ENCODE measurements at regions not wholly inside any gene's neighbourhood (a gene's known extent, or its start where the extent isn't known, plus 50 kb on each side); places are given as distances from the start of the nearest gene placed in this dataset.

- Mint-ChIP-seq H3K27me3 (ENCODE audit: unreplicated experiment) (peaks cover 4% of the 10 kb centered on the region), H3K4me1 (ENCODE audit: low read depth, unreplicated experiment) (peaks cover 8% of the 10 kb centered on the region), H3K36me3 (ENCODE audit: unreplicated experiment) (peaks cover 14% of the 10 kb centered on the region), H3K9me3 (ENCODE audit: unreplicated experiment) (peaks cover 8% of the 10 kb centered on the region), H3K27ac (ENCODE audit: unreplicated experiment) (no peak overlapping the region), H3K4me3 (ENCODE audit: unreplicated experiment) (no peak overlapping the region)
- TF ChIP-seq, protein P1, sequence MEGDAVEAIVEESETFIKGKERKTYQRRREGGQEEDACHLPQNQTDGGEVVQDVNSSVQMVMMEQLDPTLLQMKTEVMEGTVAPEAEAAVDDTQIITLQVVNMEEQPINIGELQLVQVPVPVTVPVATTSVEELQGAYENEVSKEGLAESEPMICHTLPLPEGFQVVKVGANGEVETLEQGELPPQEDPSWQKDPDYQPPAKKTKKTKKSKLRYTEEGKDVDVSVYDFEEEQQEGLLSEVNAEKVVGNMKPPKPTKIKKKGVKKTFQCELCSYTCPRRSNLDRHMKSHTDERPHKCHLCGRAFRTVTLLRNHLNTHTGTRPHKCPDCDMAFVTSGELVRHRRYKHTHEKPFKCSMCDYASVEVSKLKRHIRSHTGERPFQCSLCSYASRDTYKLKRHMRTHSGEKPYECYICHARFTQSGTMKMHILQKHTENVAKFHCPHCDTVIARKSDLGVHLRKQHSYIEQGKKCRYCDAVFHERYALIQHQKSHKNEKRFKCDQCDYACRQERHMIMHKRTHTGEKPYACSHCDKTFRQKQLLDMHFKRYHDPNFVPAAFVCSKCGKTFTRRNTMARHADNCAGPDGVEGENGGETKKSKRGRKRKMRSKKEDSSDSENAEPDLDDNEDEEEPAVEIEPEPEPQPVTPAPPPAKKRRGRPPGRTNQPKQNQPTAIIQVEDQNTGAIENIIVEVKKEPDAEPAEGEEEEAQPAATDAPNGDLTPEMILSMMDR (IDR thresholded peaks at IDR 0.05; ENCODE audit: partially characterized antibody, unreplicated experiment) = no peak
- DNase-seq = no peak
These were observed 565.3 kb upstream of the ZNF608 start for GRCh38 chr5:125311743-125312142.

- H3K27me3 Mint-ChIP-seq (ENCODE audit: unreplicated experiment) = peaks cover 4% of the 10 kb centered on the region
- peaks cover 9% of the 10 kb centered on the region for H3K36me3 Mint-ChIP-seq (ENCODE audit: unreplicated experiment)
- TF ChIP-seq, protein P1 (IDR thresholded peaks at IDR 0.05; ENCODE audit: partially characterized antibody, unreplicated experiment) = no peak
- peaks cover 5% of the 10 kb centered on the region for H3K9me3 Mint-ChIP-seq (ENCODE audit: unreplicated experiment)
- H3K27ac Mint-ChIP-seq (ENCODE audit: unreplicated experiment) = no peak overlapping the region
- H3K4me1 Mint-ChIP-seq (ENCODE audit: low read depth, unreplicated experiment) = peaks cover 19% of the 10 kb centered on the region
- H3K4me3 Mint-ChIP-seq (ENCODE audit: unreplicated experiment) = no peak overlapping the region
- DNase-seq = no peak
These were observed 567.1 kb upstream of the ZNF608 start for GRCh38 chr5:125313555-125313954.

DNA sequence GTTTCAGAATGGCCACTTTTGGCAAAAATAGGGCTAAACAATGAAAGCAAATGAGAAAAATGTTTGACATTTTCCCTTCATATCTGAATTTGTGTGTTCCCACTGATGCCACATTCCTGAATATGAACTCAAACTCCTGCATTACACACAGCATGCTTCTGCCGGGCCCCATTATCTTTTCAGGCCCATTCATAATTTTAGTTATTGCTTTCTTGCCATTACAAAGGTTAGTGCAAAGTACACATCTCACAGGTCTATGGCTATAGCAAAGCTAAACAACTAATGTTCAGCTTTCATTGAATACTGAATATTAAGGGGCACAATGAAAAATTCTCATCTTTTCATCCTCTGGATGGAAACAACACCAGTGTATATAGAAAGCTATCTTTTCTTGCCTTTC lies 568.9 kb upstream of the ZNF608 start:
- Mint-ChIP-seq H3K4me3 (ENCODE audit: unreplicated experiment) (no peak overlapping the region), H3K36me3 (ENCODE audit: unreplicated experiment) (peaks cover 9% of the 10 kb centered on the region), H3K27ac (ENCODE audit: unreplicated experiment) (no peak overlapping the region), H3K9me3 (ENCODE audit: unreplicated experiment) (peaks cover 9% of the 10 kb centered on the region), H3K27me3 (ENCODE audit: unreplicated experiment) (peaks cover 4% of the 10 kb centered on the region), H3K4me1 (ENCODE audit: low read depth, unreplicated experiment) (peaks cover 20% of the 10 kb centered on the region)
- no peak for DNase-seq
- TF ChIP-seq, protein P1 (IDR thresholded peaks at IDR 0.05; ENCODE audit: partially characterized antibody, unreplicated experiment) = no peak

- Mint-ChIP-seq H3K27ac (ENCODE audit: unreplicated experiment) (peak overlapping the region; percentile 76), H3K36me3 (ENCODE audit: unreplicated experiment) (peaks cover 9% of the 10 kb centered on the region), H3K4me3 (ENCODE audit: unreplicated experiment) (no peak overlapping the region), H3K27me3 (ENCODE audit: unreplicated experiment) (peaks cover 4% of the 10 kb centered on the region), H3K9me3 (ENCODE audit: unreplicated experiment) (peaks cover 9% of the 10 kb centered on the region), H3K4me1 (ENCODE audit: low read depth, unreplicated experiment) (peaks cover 20% of the 10 kb centered on the region)
- DNase-seq = no peak
- TF ChIP-seq, protein P1 (IDR thresholded peaks at IDR 0.05; ENCODE audit: partially characterized antibody, unreplicated experiment) = no peak
These were observed 570.0 kb upstream of the ZNF608 start for GRCh38 chr5:125316391-125316790.

GRCh38 chr5:125316915-125317535 lies 570.6 kb upstream of the ZNF608 start:
- H3K9me3 Mint-ChIP-seq (ENCODE audit: unreplicated experiment) = peaks cover 9% of the 10 kb centered on the region
- peaks cover 20% of the 10 kb centered on the region for H3K4me1 Mint-ChIP-seq (ENCODE audit: low read depth, unreplicated experiment)
- TF ChIP-seq, protein P1 (IDR thresholded peaks at IDR 0.05; ENCODE audit: partially characterized antibody, unreplicated experiment) = no peak
- H3K27me3 Mint-ChIP-seq (ENCODE audit: unreplicated experiment) = peaks cover 4% of the 10 kb centered on the region
- peak overlapping the region; percentile 63 for H3K4me3 Mint-ChIP-seq (ENCODE audit: unreplicated experiment)
- DNase-seq = no peak
- H3K36me3 Mint-ChIP-seq (ENCODE audit: unreplicated experiment) = peaks cover 9% of the 10 kb centered on the region
- peak overlapping the region; percentile 95 for H3K27ac Mint-ChIP-seq (ENCODE audit: unreplicated experiment)

Data from glutamatergic neuron (in vitro differentiated cells).